Endothelial cell of umbilical vein (primary cell): ENCODE measurements at regions not wholly inside any gene's neighbourhood (a gene's known extent, or its start where the extent isn't known, plus 50 kb on each side); places are given as distances from the start of the nearest gene placed in this dataset.

Experiments
- BruUV-seq: library from RNA; stranded (reverse); fragments of 400-500 nt; replicated peaks from 2 replicates; lab custom pipeline; 2021; lab: Mats Ljungman, UMichigan
- CTCF ChIA-PET: fragments of 300-600, 350-600 bp; sonication (Branson Sonifier 250); formaldehyde crosslinking; loops from one replicate; lab custom pipeline; 2021; ENCODE audit warnings: antibody characterized with exemption, inconsistent platforms; lab: Charles Lee
- POLR2A ChIA-PET: fragments of 300-600, 350-600 bp; sonication (Branson Sonifier 250); formaldehyde crosslinking; loops from one replicate; lab custom pipeline; 2021; ENCODE audit warnings: antibody characterized with exemption, inconsistent platforms; lab: Charles Lee
- DNase-seq: peaks from one replicate; pipeline ENCODE4 v3.0.0-alpha.2; 2011; ENCODE audit warnings: low read depth, low spot score
- FAIRE-seq: peaks from 2 replicates; lab custom pipeline; 2011; peaks lifted over from hg19 to GRCh38; lab: Jason Lieb, UNC
- H2AFZ ChIP-seq: 2 replicates; pipeline ENCODE4 v1.6.0; 2012; ENCODE audit warnings: low read depth, low read length, control low read depth, inconsistent platforms
- H3K27ac ChIP-seq: 2 replicates; pipeline ENCODE4 v1.5.1; 2011; ENCODE audit warnings: low read depth, mild to moderate bottlenecking, control low read depth, low read length, moderate library complexity; ENCODE audit not compliant: insufficient read depth
- H3K27me3 ChIP-seq, 2 experiments: 2 replicates each; pipeline versions ENCODE4 v1.6.0 to v1.6.1; 2011; ENCODE audit warnings: low read length in 2 of 2, mixed read lengths in 1 of 2; ENCODE audit not compliant: control insufficient read depth in 2 of 2, insufficient read depth in 2 of 2
- H3K36me3 ChIP-seq, 2 experiments: 2 replicates in 1 of 2; 3 replicates in 1 of 2; pipeline ENCODE4 v1.5.1; 2011; ENCODE audit warnings: low read length in 2 of 2, mild to moderate bottlenecking in 1 of 2, moderate library complexity in 1 of 2; ENCODE audit not compliant: control insufficient read depth in 2 of 2, insufficient read depth in 2 of 2; ENCODE audit errors: extremely low read depth in 1 of 2
- H3K4me1 ChIP-seq: 3 replicates; pipeline ENCODE4 v1.5.1; 2011; ENCODE audit warnings: mild to moderate bottlenecking, low read length; ENCODE audit not compliant: control insufficient read depth, insufficient read depth; ENCODE audit errors: extremely low read depth
- H3K4me2 ChIP-seq: 2 replicates; pipeline ENCODE4 v1.6.1; 2011; ENCODE audit warnings: low read length, control low read depth, mixed read lengths; ENCODE audit not compliant: insufficient read depth
- H3K4me3 ChIP-seq, 3 experiments: fragments of 200-600 bp in 1 of 3; sonication (generic), shearing (Covaris generic) in 1 of 3; replicated peaks in 1 of 3; 2 replicates each; pipeline ENCODE4 v1.5.1; 2011 to 2016; ENCODE audit warnings: control low read depth in 3 of 3, low read length in 3 of 3, mild to moderate bottlenecking in 2 of 3, inconsistent platforms in 1 of 3, low read depth in 1 of 3, moderate library complexity in 1 of 3; ENCODE audit not compliant: insufficient read depth in 1 of 3
- H3K79me2 ChIP-seq: 2 replicates; pipeline ENCODE4 v1.6.0; 2012; ENCODE audit warnings: low read length, inconsistent platforms; ENCODE audit not compliant: control insufficient read depth, insufficient read depth
- H3K9ac ChIP-seq: replicated peaks from 2 replicates; pipeline ENCODE3; 2011; ENCODE audit warnings: low read length, control low read depth; ENCODE audit not compliant: insufficient read depth; ENCODE audit errors: extremely low read depth
- H3K9me1 ChIP-seq: replicated peaks from 3 replicates; pipeline ENCODE4 v1.6.0; 2011; ENCODE audit warnings: mild to moderate bottlenecking, low read length; ENCODE audit not compliant: control insufficient read depth, insufficient read depth; ENCODE audit errors: extremely low read depth
- H3K9me3 ChIP-seq: replicated peaks from 2 replicates; pipeline ENCODE4 v1.5.1; 2012; ENCODE audit warnings: low read length, inconsistent platforms; ENCODE audit not compliant: control insufficient read depth, insufficient read depth
- H4K20me1 ChIP-seq: replicated peaks from 2 replicates; pipeline ENCODE3; 2011; ENCODE audit warnings: mild to moderate bottlenecking, low read length; ENCODE audit not compliant: control insufficient read depth, insufficient read depth; ENCODE audit errors: extremely low read depth
- CTCF ChIP-seq, 2 donors: IDR thresholded peaks; 1 replicate in 1 of 2; 2 replicates in 1 of 2; pipeline ENCODE4 v1.5.1; 2011; ENCODE audit warnings: low read length in 2 of 2, mild to moderate bottlenecking in 2 of 2, moderate library complexity in 2 of 2, control low read depth in 1 of 2, inconsistent platforms in 1 of 2, low read depth in 1 of 2; ENCODE audit not compliant: insufficient read depth in 1 of 2; ENCODE audit errors: extremely low read depth in 1 of 2
- EZH2 ChIP-seq: IDR thresholded peaks from 2 replicates; pipeline ENCODE4 v1.6.1; 2012; ENCODE audit warnings: borderline replicate concordance, low read depth, mild to moderate bottlenecking, moderate library complexity, low read length, inconsistent platforms; ENCODE audit not compliant: severe bottlenecking
- FOS ChIP-seq: IDR thresholded peaks from 2 replicates; pipeline ENCODE4 v1.6.1; 2011; ENCODE audit warnings: mild to moderate bottlenecking, low read length, moderate library complexity, borderline replicate concordance; ENCODE audit not compliant: insufficient read depth
- GATA2 ChIP-seq: IDR thresholded peaks from 2 replicates; pipeline ENCODE4 v1.7.0; 2011; ENCODE audit warnings: low read depth, mild to moderate bottlenecking, moderate library complexity, mixed read lengths, low read length; ENCODE audit not compliant: insufficient read length, insufficient read depth
- JUN ChIP-seq: IDR thresholded peaks from 2 replicates; pipeline ENCODE4 v1.6.1; 2011; ENCODE audit warnings: borderline replicate concordance, low read depth; ENCODE audit not compliant: insufficient read length, insufficient read depth
- MAX ChIP-seq: IDR thresholded peaks from 2 replicates; pipeline ENCODE4 v1.6.1; 2011; ENCODE audit not compliant: insufficient read depth, insufficient read length
- MYC ChIP-seq: IDR thresholded peaks from one replicate; pipeline ENCODE4 v1.6.1; 2011; ENCODE audit warnings: mild to moderate bottlenecking, low read depth, low read length
- POLR2A ChIP-seq: IDR thresholded peaks from 2 replicates; pipeline ENCODE4 v1.6.1; 2012; ENCODE audit warnings: low read depth, mild to moderate bottlenecking, control low read depth, low read length
- POLR2AphosphoS5 ChIP-seq: IDR thresholded peaks from 2 replicates; pipeline ENCODE4 v1.6.1; 2012; ENCODE audit warnings: low read depth, mild to moderate bottlenecking, control low read depth, low read length, moderate library complexity; ENCODE audit not compliant: insufficient read depth
- dilution Hi-C: fragments of 300-500 bp; cut with MboI; formaldehyde crosslinking; loops from one replicate; pipeline ENCODE4 v1.15.0; 2019; ENCODE audit warnings: low sequenced_read_pairs; ENCODE audit not compliant: extremely low pct_ligation_motif_present
- intact Hi-C: fragments of 100-400 bp; cut with micrococcal nuclease; formaldehyde crosslinking; loops from one replicate; pipeline ENCODE4 v1.10.0; 2022

GRCh38 chr5:57621624-57622023 is 139.0 kb upstream of the ACTBL2 start:
- H2AFZ ChIP-seq: no peak overlapping the region
- no peak overlapping the region for H3K27ac ChIP-seq
- no peaks in the 10 kb centered on the region for H3K9me3 ChIP-seq
- no peak overlapping the region for H3K4me2 ChIP-seq
- dilution Hi-C loops (no loop called here), intact Hi-C loops (no loop called here)
- H3K9ac ChIP-seq: no peak overlapping the region
- no peak for TF ChIP-seq MAX
- no peak for TF ChIP-seq GATA2
- no peak for TF ChIP-seq FOS
- TF ChIP-seq POLR2A: no peak
- TF ChIP-seq MYC: no peak
- TF ChIP-seq POLR2AphosphoS5: no peak
- no peak for TF ChIP-seq JUN
- TF ChIP-seq EZH2: no peak
- TF ChIP-seq CTCF (IDR thresholded peaks at IDR 0.05; ENCODE audit: extremely low read depth in 1 of 2, insufficient read depth in 1 of 2, low read depth in 1 of 2, low read length in 2 of 2): no peak
- ChIA-PET POLR2A (no interaction called here), CTCF (interaction anchor here (0.7 to 1.3 kb wide), 2 partner anchors 16 to 29 kb away, joined by 3 read pairs; no protein-coding TSS in a partner anchor)
- no peaks in the 10 kb centered on the region for H3K27me3 ChIP-seq
- no peaks in the 10 kb centered on the region for H3K79me2 ChIP-seq
- H3K9me1 ChIP-seq: no peaks in the 10 kb centered on the region
- no peak overlapping the region for H3K4me3 ChIP-seq
- FAIRE-seq (no peak), DNase-seq (no peak)
- H3K4me1 ChIP-seq: no peaks in the 10 kb centered on the region
- H4K20me1 ChIP-seq: no peaks in the 10 kb centered on the region
- BruUV-seq: no TSS peak
- H3K36me3 ChIP-seq: no peaks in the 10 kb centered on the region
